IMR-90 (cell line): ENCODE measurements at regions not wholly inside any gene's neighbourhood (a gene's known extent, or its start where the extent isn't known, plus 50 kb on each side); places are given as distances from the start of the nearest gene placed in this dataset.

Experiments
- ATAC-seq: fragments of 200-7000 bp; cut with Tn5 transposase; 2 replicates; pipeline ENCODE4 v1.9.1; 2020; ENCODE audit warnings: low read depth, mild to moderate bottlenecking, moderate library complexity
- BruUV-seq: library from RNA; stranded (reverse); fragments of 400-500 nt; replicated peaks from 2 replicates; lab custom pipeline; 2021; lab: Mats Ljungman, UMichigan
- CTCF ChIA-PET: fragments of 300-600 bp; formaldehyde crosslinking; extraction: SDS; loops from one replicate; lab custom pipeline; 2021; ENCODE audit warnings: antibody characterized with exemption; lab: Yijun Ruan, JAX
- POLR2A ChIA-PET: fragments of 300-600 bp; sonication (Branson Sonifier 250); formaldehyde crosslinking; loops from one replicate; lab custom pipeline; 2022; ENCODE audit warnings: antibody characterized with exemption; ENCODE audit not compliant: unreplicated experiment; lab: Charles Lee
- DNase-seq: peaks from one replicate; pipeline ENCODE4 v3.0.0; 2013
- H2AFZ ChIP-seq: replicated peaks from 2 replicates; pipeline ENCODE3; 2013; ENCODE audit warnings: low read length, mild to moderate bottlenecking; ENCODE audit not compliant: poor library complexity
- H2AK5ac ChIP-seq: 2 replicates; pipeline ENCODE4 v1.6.1; 2013; ENCODE audit warnings: low read depth, low read length, inconsistent platforms
- H2AK9ac ChIP-seq: replicated peaks from 2 replicates; pipeline ENCODE3; 2013; ENCODE audit warnings: mild to moderate bottlenecking, low read depth, low read length, moderate library complexity; ENCODE audit not compliant: poor library complexity
- H2BK120ac ChIP-seq: 2 replicates; pipeline ENCODE4 v1.6.1; 2013; ENCODE audit warnings: low read depth, low read length, inconsistent platforms
- H2BK15ac ChIP-seq: 3 replicates; pipeline ENCODE4 v1.6.1; 2013; ENCODE audit warnings: low read depth, low read length, inconsistent platforms
- H2BK20ac ChIP-seq: 2 replicates; pipeline ENCODE4 v1.6.1; 2013; ENCODE audit warnings: low read depth, mild to moderate bottlenecking, inconsistent platforms, low read length, moderate library complexity
- H2BK5ac ChIP-seq: 2 replicates; pipeline ENCODE4 v1.6.1; 2013; ENCODE audit warnings: mild to moderate bottlenecking, low read depth, low read length, inconsistent platforms; ENCODE audit not compliant: poor library complexity, severe bottlenecking
- H3K14ac ChIP-seq: replicated peaks from 2 replicates; pipeline ENCODE4 v1.6.1; 2013; ENCODE audit warnings: low read depth, low read length, inconsistent platforms
- H3K18ac ChIP-seq: 2 replicates; pipeline ENCODE4 v1.6.1; 2013; ENCODE audit warnings: low read depth, low read length, control low read depth
- H3K23ac ChIP-seq: 2 replicates; pipeline ENCODE4 v1.6.1; 2013; ENCODE audit warnings: low read depth, low read length, inconsistent platforms
- H3K27ac ChIP-seq: 2 replicates; pipeline ENCODE4 v1.5.1; 2013; ENCODE audit warnings: mild to moderate bottlenecking, control low read depth, low read length; ENCODE audit not compliant: insufficient read depth
- H3K27me3 ChIP-seq: 2 replicates; pipeline ENCODE4 v1.6.1; 2013; ENCODE audit warnings: low read length; ENCODE audit not compliant: control insufficient read depth, insufficient read depth
- H3K36me3 ChIP-seq: 2 replicates; pipeline ENCODE4 v1.6.1; 2013; ENCODE audit warnings: low read length, mixed read lengths; ENCODE audit not compliant: control insufficient read depth, insufficient read depth
- H3K4ac ChIP-seq: 2 replicates; pipeline ENCODE4 v1.6.1; 2013; ENCODE audit warnings: low read depth, low read length, inconsistent platforms
- H3K4me1 ChIP-seq: 2 replicates; pipeline ENCODE4 v1.6.1; 2013; ENCODE audit warnings: low read length, mixed read lengths; ENCODE audit not compliant: control insufficient read depth, insufficient read depth
- H3K4me2 ChIP-seq: 2 replicates; pipeline ENCODE4 v1.6.1; 2013; ENCODE audit warnings: low read depth, mild to moderate bottlenecking, control low read depth, low read length, moderate library complexity
- H3K4me3 ChIP-seq: 2 replicates; pipeline ENCODE4 v1.5.1; 2013; ENCODE audit warnings: low read depth, mild to moderate bottlenecking, control low read depth, low read length, moderate library complexity; ENCODE audit not compliant: insufficient read depth
- H3K56ac ChIP-seq: 2 replicates; pipeline ENCODE4 v1.6.1; 2013; ENCODE audit warnings: low read length, inconsistent platforms; ENCODE audit not compliant: insufficient read depth; ENCODE audit errors: extremely low read depth
- H3K79me1 ChIP-seq, 2 experiments: 2 replicates each; pipeline ENCODE4 v1.6.1; 2013; ENCODE audit warnings: low read length in 2 of 2, inconsistent platforms in 1 of 2, low read depth in 1 of 2
- H3K9ac ChIP-seq: 2 replicates; pipeline ENCODE4 v1.6.1; 2013; ENCODE audit warnings: low read depth, low read length, control low read depth
- H3K9me1 ChIP-seq: 2 replicates; pipeline ENCODE4 v1.6.1; 2013; ENCODE audit warnings: low read length, inconsistent platforms; ENCODE audit not compliant: insufficient read depth
- H3K9me3 ChIP-seq: 2 replicates; pipeline ENCODE4 v1.6.1; 2013; ENCODE audit warnings: low read length; ENCODE audit not compliant: control insufficient read depth, insufficient read depth
- H4K20me1 ChIP-seq: 2 replicates; pipeline ENCODE4 v1.6.1; 2013; ENCODE audit warnings: low read length, inconsistent platforms; ENCODE audit not compliant: insufficient read depth
- H4K5ac ChIP-seq: 2 replicates; pipeline ENCODE4 v1.6.1; 2013; ENCODE audit warnings: mild to moderate bottlenecking, low read depth, low read length, control low read depth
- H4K8ac ChIP-seq, 2 experiments: 2 replicates each; pipeline ENCODE4 v1.6.1; 2013; ENCODE audit warnings: low read depth in 2 of 2, low read length in 2 of 2, control low read depth in 1 of 2, inconsistent platforms in 1 of 2
- H4K91ac ChIP-seq: 2 replicates; pipeline ENCODE4 v1.6.1; 2013; ENCODE audit warnings: low read depth, low read length, inconsistent platforms; ENCODE audit not compliant: insufficient read depth
- CHD1 ChIP-seq: IDR thresholded peaks from 2 replicates; pipeline ENCODE4 v1.6.1; 2012; ENCODE audit warnings: low read depth, low read length, improper control_type of control experiment
- MAFK ChIP-seq: IDR thresholded peaks from 2 replicates; pipeline ENCODE4 v1.6.1; 2012; ENCODE audit warnings: low read depth, low read length, improper control_type of control experiment
- WGBS, 2 experiments: methylation state at CpG; one replicate each; pipeline versions ENCODE4 v1.1.5 to v1.1.7; 2013; ENCODE audit warnings: missing lambda C conversion rate in 2 of 2; ENCODE audit not compliant: insufficient read length in 1 of 2; ENCODE audit errors: extremely low coverage in 2 of 2; 5-methylcytosine and 5-hydroxymethylcytosine counted together
- dilution Hi-C: fragments of 300-500 bp; cut with HindIII; formaldehyde crosslinking; loops from one replicate; pipeline ENCODE4 v1.14.3; 2018; ENCODE audit warnings: low sequenced_read_pairs; ENCODE audit not compliant: unreplicated experiment
- in situ Hi-C: fragments of 300-500 bp; cut with MboI; formaldehyde crosslinking; loops from 3 replicates; pipeline ENCODE4 v1.14.3; 2019; ENCODE audit warnings: low sequenced_read_pairs, inconsistent platforms, mixed read lengths
- intact Hi-C: fragments of 100-400 bp; cut with micrococcal nuclease; formaldehyde crosslinking; loops from 2 replicates; pipeline ENCODE4 v1.10.0; 2022

- ChIA-PET POLR2A (no interaction called here), CTCF (no interaction called here)
- H3K79me1 ChIP-seq: no peaks in the 10 kb centered on the region
- H4K91ac ChIP-seq: no peak overlapping the region
- H2BK15ac ChIP-seq: no peak overlapping the region
- no peaks in the 10 kb centered on the region for H3K9me1 ChIP-seq
- H3K23ac ChIP-seq: no peak overlapping the region
- no peak overlapping the region for H2AFZ ChIP-seq
- H2BK20ac ChIP-seq: no peak overlapping the region
- TF ChIP-seq MAFK (peak; percentile 98), CHD1 (no peak)
- in situ Hi-C loops (no loop called here), intact Hi-C loops (no loop called here), dilution Hi-C loops (no loop called here)
- no peak overlapping the region for H2AK5ac ChIP-seq
- H3K56ac ChIP-seq: no peak overlapping the region
- H2AK9ac ChIP-seq: no peak overlapping the region
- no peak overlapping the region for H3K4ac ChIP-seq
- H3K27ac ChIP-seq: no peak overlapping the region
- H3K9me3 ChIP-seq: peaks cover 2% of the 10 kb centered on the region; the same call in 1 of the 2 replicates
- BruUV-seq: no TSS peak
- H3K18ac ChIP-seq: no peak overlapping the region
- ATAC-seq (no peak), DNase-seq (no peak)
- H3K9ac ChIP-seq: no peak overlapping the region
- H4K5ac ChIP-seq: no peak overlapping the region
- H2BK120ac ChIP-seq: no peak overlapping the region
- no peak overlapping the region for H3K4me2 ChIP-seq
- no peaks in the 10 kb centered on the region; the same call in 1 of the 2 replicates for H3K27me3 ChIP-seq
- H2BK5ac ChIP-seq: no peak overlapping the region
- H3K4me1 ChIP-seq: no peaks in the 10 kb centered on the region
- WGBS, 2 experiments: no CpG with 5 or more reads among the region's 4 CpGs
- no peaks in the 10 kb centered on the region for H3K36me3 ChIP-seq
- H4K8ac ChIP-seq: no peak overlapping the region
- no peak overlapping the region for H3K4me3 ChIP-seq
- no peaks in the 10 kb centered on the region for H4K20me1 ChIP-seq
- H3K14ac ChIP-seq: no peak overlapping the region
Measured at GRCh38 chr12:91601054-91601453, 418.4 kb upstream of the DCN start.
